22Rv1 (cell line): ENCODE measurements at regions not wholly inside any gene's neighbourhood (a gene's known extent, or its start where the extent isn't known, plus 50 kb on each side); places are given as distances from the start of the nearest gene placed in this dataset.

Source experiments
- CTCF ChIP-seq: fragments of 450-650 bp; IDR thresholded peaks from 2 replicates; pipeline ENCODE4 v1.5.1; 2017; ENCODE audit warnings: mild to moderate bottlenecking
- ZFX ChIP-seq: fragments of 450-650 bp; IDR thresholded peaks from 2 replicates; pipeline ENCODE4 v1.6.1; 2017; ENCODE audit warnings: antibody characterized with exemption, borderline replicate concordance

DNA sequence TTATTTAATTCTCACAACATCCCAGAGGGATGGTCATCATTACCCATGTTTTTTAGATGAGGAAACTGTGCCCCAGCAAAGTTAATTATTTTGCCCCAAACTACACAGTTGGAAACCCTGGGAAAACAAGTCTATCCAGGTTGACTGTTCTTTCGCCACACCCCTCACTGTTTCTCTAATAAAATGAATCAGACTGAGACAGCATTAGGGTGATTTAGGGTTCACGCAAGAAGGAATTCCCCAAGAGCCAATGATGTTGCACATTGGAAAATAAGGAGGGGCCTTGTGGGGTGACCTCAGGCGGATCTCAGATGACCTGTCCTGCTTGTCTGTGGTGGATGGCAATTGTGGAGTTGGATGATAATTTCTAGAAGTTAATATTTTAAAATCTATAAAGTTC lies 135.7 kb upstream of the TBX20 start:
- TF ChIP-seq CTCF (no peak), ZFX (no peak)
